GM23248 (cell line): ENCODE measurements at regions not wholly inside any gene's neighbourhood (a gene's known extent, or its start where the extent isn't known, plus 50 kb on each side); places are given as distances from the start of the nearest gene placed in this dataset.

Source experiments
- EZH2 ChIP-seq: fragments of 200-600 bp; sonication (generic); IDR thresholded peaks from 2 replicates; pipeline ENCODE4 v1.6.1; 2018; ENCODE audit warnings: antibody characterized with exemption, mild to moderate bottlenecking; ENCODE audit not compliant: insufficient read depth, poor library complexity, severe bottlenecking
- EZH2phosphoT487 ChIP-seq: fragments of 200-600 bp; sonication (generic); IDR thresholded peaks from 2 replicates; pipeline ENCODE4 v1.6.1; 2018; ENCODE audit warnings: antibody characterized with exemption, moderate library complexity, mild to moderate bottlenecking, low read depth; ENCODE audit not compliant: insufficient read depth

GRCh38 chr9:108478431-108479332 is 377.1 kb downstream of the ACTL7B start:
- TF ChIP-seq EZH2 (no peak), EZH2phosphoT487 (no peak)
